HUES48 (cell line): ENCODE measurements at regions not wholly inside any gene's neighbourhood (a gene's known extent, or its start where the extent isn't known, plus 50 kb on each side); places are given as distances from the start of the nearest gene placed in this dataset.
A peak's percentile ranks its signal among the peaks of the same experiment; 100 is the strongest.
"Not testable (repeated sequence)": the region's sequence is repeated elsewhere in the genome, so short reads cannot be mapped to it uniquely, and the experiment has no call there.

Experiments used
- H3K27ac ChIP-seq: one replicate; pipeline ENCODE4 v1.7.0; 2013; ENCODE audit warnings: low read depth, low read length, inconsistent platforms
- H3K27me3 ChIP-seq: 2 replicates; pipeline ENCODE4 v1.6.1; 2013; ENCODE audit warnings: mild to moderate bottlenecking, low read length; ENCODE audit not compliant: control insufficient read depth, insufficient read depth
- H3K36me3 ChIP-seq: 2 replicates; pipeline ENCODE4 v1.6.1; 2013; ENCODE audit warnings: low read length; ENCODE audit not compliant: control insufficient read depth, insufficient read depth
- H3K4me1 ChIP-seq: 2 replicates; pipeline ENCODE4 v1.6.1; 2013; ENCODE audit warnings: mild to moderate bottlenecking, low read length; ENCODE audit not compliant: control insufficient read depth, insufficient read depth
- H3K4me3 ChIP-seq: 2 replicates; pipeline ENCODE4 v1.5.1; 2013; ENCODE audit warnings: mild to moderate bottlenecking, low read depth, low read length
- H3K9ac ChIP-seq: 2 replicates; pipeline ENCODE4 v1.6.1; 2013; ENCODE audit warnings: mild to moderate bottlenecking, low read depth, low read length, moderate library complexity
- H3K9me3 ChIP-seq: 2 replicates; pipeline ENCODE4 v1.6.1; 2013; ENCODE audit warnings: low read length; ENCODE audit not compliant: control insufficient read depth, insufficient read depth

DNA sequence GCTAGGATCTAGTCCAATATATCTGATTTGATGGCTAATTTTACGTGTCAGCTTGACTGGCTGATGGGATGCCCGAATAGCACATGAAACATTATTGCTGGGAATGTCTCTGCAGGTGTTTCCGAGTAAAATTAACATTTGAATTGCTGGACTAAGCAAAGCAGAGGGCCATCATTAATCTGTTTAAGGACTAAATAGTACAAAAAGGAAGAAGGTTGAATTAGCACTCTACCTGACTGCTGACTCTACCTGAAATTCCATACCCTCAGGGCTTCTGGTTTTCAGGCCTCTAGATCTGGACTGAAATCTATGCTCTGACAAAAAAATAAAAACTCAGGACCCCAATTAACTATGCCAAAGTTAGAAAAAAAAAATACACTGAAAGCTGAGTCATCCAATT lies 1021.9 kb downstream of the FAM133A start:
- Histone ChIP-seq H3K4me3 (no peak overlapping the region), H3K36me3 (peaks cover 75% of the 10 kb centered on the region), H3K27ac (peak overlapping the region; percentile 27)

GRCh38 chrX:94704348-94705256 lies 1030.6 kb downstream of the FAM133A start:
- Histone ChIP-seq H3K9me3 (peaks cover 34% of the 10 kb centered on the region), H3K36me3 (peaks cover 12% of the 10 kb centered on the region; the same call in 1 of the 2 replicates), H3K27ac (peak overlapping the region; percentile 64), H3K4me1 (peaks cover 20% of the 10 kb centered on the region), H3K9ac (peak overlapping the region; percentile 73), H3K4me3 (peak overlapping the region; percentile 58)
- not testable (repeated sequence) for H3K27me3 ChIP-seq

More for the DNA sequence above, 1021.9 kb downstream of the FAM133A start:
- H3K4me1 ChIP-seq = peaks cover 39% of the 10 kb centered on the region
- no peaks in the 10 kb centered on the region for H3K27me3 ChIP-seq
- H3K9ac ChIP-seq = no peak overlapping the region
- peaks cover 42% of the 10 kb centered on the region for H3K9me3 ChIP-seq

DNA sequence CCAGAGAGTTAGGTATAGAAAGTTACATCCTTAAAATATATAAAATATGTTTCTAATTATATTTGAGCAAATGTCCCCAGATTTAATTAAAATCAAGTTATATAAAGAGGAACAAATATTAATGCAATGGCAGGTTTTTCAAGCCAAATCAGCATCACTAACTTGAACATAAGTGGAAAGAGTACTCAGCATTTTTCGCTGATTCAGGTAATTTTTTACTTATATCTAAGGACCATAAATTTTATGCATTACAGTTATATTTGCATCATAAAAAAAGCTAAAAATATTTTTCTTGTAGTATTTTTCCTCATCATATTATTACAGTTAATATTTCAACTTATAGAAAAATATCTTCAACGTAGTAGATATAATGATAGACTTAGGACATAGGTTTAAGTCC lies 1047.4 kb downstream of the FAM133A start:
- H3K27me3 ChIP-seq = no peaks in the 10 kb centered on the region
- no peaks in the 10 kb centered on the region for H3K9me3 ChIP-seq
- H3K9ac ChIP-seq = no peak overlapping the region
- no peak overlapping the region for H3K4me3 ChIP-seq
- H3K27ac ChIP-seq = no peak overlapping the region
- no peaks in the 10 kb centered on the region for H3K4me1 ChIP-seq
- no peaks in the 10 kb centered on the region; the same call in 1 of the 2 replicates for H3K36me3 ChIP-seq

- Histone ChIP-seq H3K4me3 (no peak overlapping the region), H3K27ac (no peak overlapping the region), H3K36me3 (no peaks in the 10 kb centered on the region; the same call in 1 of the 2 replicates), H3K4me1 (no peaks in the 10 kb centered on the region), H3K9me3 (no peaks in the 10 kb centered on the region), H3K9ac (no peak overlapping the region), H3K27me3 (no peaks in the 10 kb centered on the region)
These were observed 1048.6 kb downstream of the FAM133A start for GRCh38 chrX:94722578-94722977.

- Histone ChIP-seq H3K4me1 (peaks cover 23% of the 10 kb centered on the region; the same call in 1 of the 2 replicates), H3K9me3 (no peaks in the 10 kb centered on the region), H3K27me3 (no peaks in the 10 kb centered on the region), H3K4me3 (no peak overlapping the region), H3K36me3 (no peaks in the 10 kb centered on the region), H3K9ac (no peak overlapping the region), H3K27ac (no peak overlapping the region)
These were observed 1068.8 kb downstream of the FAM133A start for GRCh38 chrX:94742772-94743171.

GRCh38 chrX:94743478-94743877 lies 1069.5 kb downstream of the FAM133A start:
- no peaks in the 10 kb centered on the region for H3K27me3 ChIP-seq
- H3K9ac ChIP-seq = no peak overlapping the region
- H3K4me3 ChIP-seq = no peak overlapping the region
- no peak overlapping the region for H3K27ac ChIP-seq
- H3K9me3 ChIP-seq = peaks cover 4% of the 10 kb centered on the region; the same call in 1 of the 2 replicates
- H3K4me1 ChIP-seq = peaks cover 23% of the 10 kb centered on the region; the same call in 1 of the 2 replicates
- peaks cover 3% of the 10 kb centered on the region; the same call in 1 of the 2 replicates for H3K36me3 ChIP-seq

DNA sequence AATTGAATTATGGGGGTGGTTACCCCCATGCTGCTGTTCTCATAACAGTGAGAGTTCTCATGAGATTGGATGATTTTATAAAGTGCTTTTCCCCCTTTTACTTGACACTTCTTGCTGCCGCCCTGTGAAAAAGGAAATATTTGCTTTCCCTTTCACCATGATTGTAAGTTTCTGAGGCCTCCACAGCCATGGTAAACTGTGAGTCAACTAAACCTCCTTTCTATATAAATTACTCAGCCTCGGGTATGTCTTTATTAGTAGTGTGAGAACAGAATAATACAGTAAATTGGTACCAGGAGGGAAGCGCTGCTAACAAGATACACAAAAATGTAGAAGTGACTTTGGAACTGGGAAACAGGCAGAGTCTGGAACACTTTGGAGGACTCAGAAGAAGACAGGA lies 1070.8 kb downstream of the FAM133A start:
- no peak overlapping the region for H3K9ac ChIP-seq
- H3K27ac ChIP-seq = peak overlapping the region; percentile 14
- H3K4me1 ChIP-seq = peaks cover 23% of the 10 kb centered on the region; the same call in 1 of the 2 replicates
- H3K4me3 ChIP-seq = no peak overlapping the region
- peaks cover 4% of the 10 kb centered on the region; the same call in 1 of the 2 replicates for H3K9me3 ChIP-seq
- H3K36me3 ChIP-seq = peaks cover 3% of the 10 kb centered on the region; the same call in 1 of the 2 replicates
- no peaks in the 10 kb centered on the region for H3K27me3 ChIP-seq

DNA sequence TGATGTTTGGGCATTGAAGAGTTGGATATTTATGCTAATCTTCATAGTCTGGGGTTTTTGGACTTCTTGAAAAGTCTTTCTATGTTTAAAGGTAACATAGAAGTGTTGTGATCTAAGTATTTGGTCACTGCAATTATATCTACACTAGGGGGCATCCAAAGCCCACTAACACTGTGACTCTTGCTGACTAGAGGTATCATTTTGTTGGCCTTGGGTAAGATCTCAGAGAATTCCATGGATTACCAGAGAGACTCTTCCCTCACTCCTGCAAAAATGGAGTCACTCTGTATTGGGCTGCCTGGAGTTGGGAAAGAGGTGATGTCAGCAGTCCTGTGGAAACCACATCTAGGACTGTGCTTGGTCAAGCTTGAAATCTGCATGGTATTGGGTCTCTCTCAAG lies 1077.6 kb downstream of the FAM133A start:
- Histone ChIP-seq H3K4me3 (no peak overlapping the region), H3K9me3 (peaks cover 4% of the 10 kb centered on the region; the same call in 1 of the 2 replicates), H3K27me3 (no peaks in the 10 kb centered on the region), H3K36me3 (peaks cover 3% of the 10 kb centered on the region; the same call in 1 of the 2 replicates), H3K9ac (no peak overlapping the region), H3K27ac (no peak overlapping the region), H3K4me1 (peaks cover 11% of the 10 kb centered on the region; the same call in 1 of the 2 replicates)

DNA sequence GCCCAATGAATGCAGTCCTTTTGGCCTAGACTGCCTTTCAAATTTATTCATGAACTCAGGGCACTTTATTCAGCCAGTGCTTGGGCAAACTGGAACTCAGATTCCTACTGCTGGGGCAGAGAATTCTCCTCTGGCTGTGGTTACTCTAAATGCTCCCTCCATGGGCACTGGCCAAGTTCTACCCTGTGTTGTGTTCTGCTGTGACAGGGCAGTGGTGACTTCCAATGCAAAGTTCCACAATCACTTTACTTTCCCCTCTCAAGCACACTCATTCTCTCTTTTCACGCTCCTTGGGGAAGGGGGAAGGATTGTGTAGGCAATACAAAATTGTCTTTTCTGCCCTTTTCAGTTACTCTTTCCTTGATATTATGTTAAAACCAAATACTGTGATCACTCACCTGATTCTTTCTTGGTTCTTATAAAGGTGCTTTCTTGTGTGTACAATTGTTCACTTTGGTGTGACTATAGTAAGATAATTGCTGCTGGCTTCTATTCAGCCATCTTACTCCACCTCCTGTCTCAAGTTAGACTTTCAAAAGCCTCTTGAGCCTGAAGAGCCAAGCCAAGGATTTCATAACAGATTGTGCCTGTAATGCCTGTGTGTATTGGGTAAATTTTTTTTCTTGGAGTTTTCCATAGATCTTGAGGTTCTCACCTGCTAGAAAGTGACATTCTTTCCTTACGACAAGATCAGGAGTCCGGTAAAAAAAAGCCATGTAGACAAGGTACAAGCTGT lies 1078.6 kb downstream of the FAM133A start:
- no peak overlapping the region for H3K27ac ChIP-seq
- H3K36me3 ChIP-seq = peaks cover 3% of the 10 kb centered on the region; the same call in 1 of the 2 replicates
- H3K4me3 ChIP-seq = no peak overlapping the region
- H3K9ac ChIP-seq = no peak overlapping the region
- no peaks in the 10 kb centered on the region for H3K27me3 ChIP-seq
- H3K9me3 ChIP-seq = peaks cover 4% of the 10 kb centered on the region; the same call in 1 of the 2 replicates
- peaks cover 13% of the 10 kb centered on the region; the same call in 1 of the 2 replicates for H3K4me1 ChIP-seq

DNA sequence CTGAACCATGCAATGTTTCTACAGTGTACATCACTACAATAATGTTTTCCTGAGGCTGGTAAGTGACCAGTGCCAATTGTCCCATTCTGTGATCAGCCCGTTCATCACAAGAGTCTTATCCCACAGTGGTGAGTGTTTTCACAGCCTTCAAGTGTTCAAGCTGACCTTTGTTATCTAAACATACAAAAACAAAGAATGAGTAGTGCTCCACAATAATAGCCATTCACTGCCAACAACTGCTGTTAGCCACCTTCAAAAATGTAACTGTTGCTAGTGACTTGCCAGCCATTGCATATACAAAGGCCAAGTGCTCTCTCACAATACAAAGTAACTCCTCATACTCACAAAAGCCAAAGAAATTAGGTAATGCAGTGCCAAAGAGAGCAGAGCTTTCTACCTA lies 1084.1 kb downstream of the FAM133A start:
- Histone ChIP-seq H3K27ac (no peak overlapping the region), H3K27me3 (no peaks in the 10 kb centered on the region)

More for the DNA sequence above, 1084.1 kb downstream of the FAM133A start:
- no peak overlapping the region for H3K4me3 ChIP-seq
- H3K36me3 ChIP-seq = no peaks in the 10 kb centered on the region
- H3K4me1 ChIP-seq = peaks cover 12% of the 10 kb centered on the region
- H3K9ac ChIP-seq = no peak overlapping the region
- no peaks in the 10 kb centered on the region for H3K9me3 ChIP-seq
